D721Med (cell line): ENCODE measurements at regions not wholly inside any gene's neighbourhood (a gene's known extent, or its start where the extent isn't known, plus 50 kb on each side); places are given as distances from the start of the nearest gene placed in this dataset.

Experiments
- DNase-seq: peaks from one replicate; pipeline ENCODE4 v3.0.0; 2011; ENCODE audit warnings: low spot score; ENCODE audit not compliant: insufficient read length
- FAIRE-seq: peaks from 2 replicates; lab custom pipeline; 2011; peaks lifted over from hg19 to GRCh38; lab: Jason Lieb, UNC
- TF ChIP-seq, protein P1 (sequence below): IDR thresholded peaks from 2 replicates; pipeline ENCODE4 v1.5.1; 2012; ENCODE audit warnings: mild to moderate bottlenecking, control low read depth; ENCODE audit not compliant: insufficient read depth; ENCODE audit errors: missing control alignments

DNA sequence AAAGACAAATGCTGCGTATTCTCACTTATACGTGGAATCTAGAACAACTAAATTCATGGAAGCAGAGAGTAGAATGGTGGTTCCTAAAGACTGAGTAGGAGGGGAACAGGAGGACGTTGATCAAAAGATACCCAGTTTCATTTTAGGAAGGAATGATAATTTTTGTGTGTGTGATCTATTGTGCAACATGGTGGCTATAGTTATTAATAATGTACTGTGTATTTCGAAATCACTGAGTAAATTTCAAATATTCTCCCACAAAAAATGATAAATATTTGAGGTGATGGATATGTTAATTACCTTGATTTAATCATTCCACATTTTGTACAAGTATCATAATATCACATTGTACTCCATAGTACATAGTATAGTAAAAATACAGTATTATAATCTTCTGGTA is 187.5 kb downstream of the MOXD1 start:
- DNase-seq (no peak), FAIRE-seq (no peak)
- TF ChIP-seq, protein P1, sequence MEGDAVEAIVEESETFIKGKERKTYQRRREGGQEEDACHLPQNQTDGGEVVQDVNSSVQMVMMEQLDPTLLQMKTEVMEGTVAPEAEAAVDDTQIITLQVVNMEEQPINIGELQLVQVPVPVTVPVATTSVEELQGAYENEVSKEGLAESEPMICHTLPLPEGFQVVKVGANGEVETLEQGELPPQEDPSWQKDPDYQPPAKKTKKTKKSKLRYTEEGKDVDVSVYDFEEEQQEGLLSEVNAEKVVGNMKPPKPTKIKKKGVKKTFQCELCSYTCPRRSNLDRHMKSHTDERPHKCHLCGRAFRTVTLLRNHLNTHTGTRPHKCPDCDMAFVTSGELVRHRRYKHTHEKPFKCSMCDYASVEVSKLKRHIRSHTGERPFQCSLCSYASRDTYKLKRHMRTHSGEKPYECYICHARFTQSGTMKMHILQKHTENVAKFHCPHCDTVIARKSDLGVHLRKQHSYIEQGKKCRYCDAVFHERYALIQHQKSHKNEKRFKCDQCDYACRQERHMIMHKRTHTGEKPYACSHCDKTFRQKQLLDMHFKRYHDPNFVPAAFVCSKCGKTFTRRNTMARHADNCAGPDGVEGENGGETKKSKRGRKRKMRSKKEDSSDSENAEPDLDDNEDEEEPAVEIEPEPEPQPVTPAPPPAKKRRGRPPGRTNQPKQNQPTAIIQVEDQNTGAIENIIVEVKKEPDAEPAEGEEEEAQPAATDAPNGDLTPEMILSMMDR: no peak

DNA sequence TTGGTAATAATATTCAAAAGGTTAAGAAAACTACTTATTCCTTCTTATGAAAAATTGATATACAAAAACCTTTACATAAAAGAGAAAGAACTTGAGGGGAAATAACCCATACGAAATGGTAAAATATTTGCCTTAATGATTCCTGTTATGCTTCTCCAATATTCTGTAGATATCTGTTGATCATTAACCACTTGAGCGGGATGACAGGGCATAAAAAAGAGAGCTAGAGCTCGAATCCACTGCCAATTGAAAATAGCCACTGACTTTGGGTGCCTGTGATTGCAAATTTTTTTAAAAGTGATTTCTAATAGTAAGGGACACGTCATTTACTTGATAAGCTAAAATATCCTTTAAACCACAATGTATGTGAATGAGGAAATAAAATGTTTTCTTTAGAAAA is 188.1 kb downstream of the MOXD1 start:
- DNase-seq (no peak), FAIRE-seq (no peak)
- TF ChIP-seq, protein P1: no peak

DNA sequence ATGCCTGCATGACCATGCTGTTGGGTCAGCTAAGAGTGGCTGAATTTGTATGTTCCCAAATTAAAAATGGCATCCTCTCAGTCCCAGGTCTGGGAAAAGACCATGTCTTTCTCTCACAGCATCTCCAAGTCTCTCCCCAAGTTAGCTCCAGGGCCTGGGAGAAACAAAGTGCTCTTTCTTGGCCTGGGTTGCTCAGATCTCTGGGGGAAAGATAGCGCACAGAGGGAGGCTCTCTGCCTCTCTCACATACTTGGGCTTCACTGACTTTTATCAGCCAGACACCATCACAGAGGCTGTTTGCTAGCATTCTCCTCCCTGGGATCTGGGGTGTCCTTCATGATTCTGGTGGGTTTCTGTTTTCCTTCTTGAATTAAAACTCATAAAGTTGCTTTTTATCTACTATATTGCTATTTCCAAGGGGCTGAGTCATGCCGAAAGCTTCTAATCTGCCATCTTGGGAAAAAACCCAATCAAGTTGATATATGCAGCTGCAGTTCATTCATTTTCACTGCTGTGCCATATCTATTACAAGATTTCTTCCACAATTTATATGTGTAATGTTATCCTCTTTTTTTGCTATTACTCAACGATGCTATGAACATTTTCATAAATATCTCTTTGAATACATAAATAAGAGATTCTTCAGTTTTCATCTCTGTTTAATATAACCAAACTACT is 190.2 kb downstream of the MOXD1 start:
- DNase-seq: no peak
- no peak for FAIRE-seq
- TF ChIP-seq, protein P1: no peak

DNA sequence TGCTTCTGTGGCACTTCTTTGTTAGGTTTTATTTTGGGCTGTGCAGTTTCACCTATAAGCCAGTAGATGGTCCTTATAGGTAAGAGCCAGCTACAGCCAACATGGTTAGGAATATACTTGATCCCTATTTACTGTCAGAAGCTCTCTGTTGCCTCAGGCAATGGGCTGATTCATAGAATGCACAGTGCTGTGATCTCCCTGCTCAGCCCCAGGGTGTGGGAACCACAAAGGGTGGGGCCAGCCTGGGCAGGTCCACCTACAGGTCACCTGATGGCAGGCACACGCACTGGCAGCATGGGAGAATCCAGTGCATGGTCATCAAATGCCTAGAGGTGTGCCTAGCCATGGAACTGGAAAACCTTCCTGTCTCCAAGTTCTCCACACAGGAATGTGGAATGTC is 191.9 kb downstream of the MOXD1 start:
- no peak for DNase-seq
- FAIRE-seq: no peak
- TF ChIP-seq, protein P1: no peak

DNA sequence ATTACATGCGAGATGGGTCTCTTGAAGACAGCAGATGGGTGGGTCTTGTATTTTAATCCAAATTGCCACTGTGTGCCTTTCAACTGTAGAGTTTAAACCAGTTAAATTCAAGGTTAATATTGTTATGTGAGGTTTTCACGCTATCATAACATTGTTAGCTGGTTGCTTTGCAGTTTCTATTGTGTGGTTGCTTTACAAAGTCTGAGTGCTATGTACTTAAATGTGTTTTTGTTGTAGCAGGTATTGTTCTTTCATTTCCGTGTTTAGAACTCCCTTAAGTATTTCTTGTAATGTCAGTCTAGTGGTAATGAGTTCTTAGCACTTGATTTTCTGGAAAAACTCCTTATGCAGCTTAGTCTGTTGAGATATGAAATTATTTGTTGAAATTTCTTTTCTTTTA is 193.3 kb downstream of the MOXD1 start:
- no peak for DNase-seq
- no peak for FAIRE-seq
- TF ChIP-seq, protein P1: no peak

DNA sequence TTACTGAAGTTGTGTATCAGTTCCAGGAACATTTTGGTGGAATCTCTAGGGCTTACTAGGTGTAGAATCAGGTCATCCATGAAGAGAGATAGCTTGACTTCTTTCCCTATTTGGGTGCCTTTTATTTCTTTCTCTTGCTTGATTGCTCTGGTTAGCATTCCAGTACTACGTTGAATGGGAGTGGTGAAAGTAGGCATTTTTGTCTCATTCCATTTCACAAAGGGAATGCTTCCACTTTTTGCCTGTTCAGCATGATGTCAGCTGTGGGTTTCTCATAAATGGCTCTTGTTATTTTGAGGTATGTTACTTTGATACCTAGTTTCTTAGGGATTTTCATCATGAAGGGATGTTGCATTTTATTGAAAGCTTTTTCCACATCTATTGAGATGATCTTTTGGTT is 195.3 kb downstream of the MOXD1 start:
- TF ChIP-seq, protein P1: no peak
- no peak for DNase-seq
- FAIRE-seq: no peak

DNA sequence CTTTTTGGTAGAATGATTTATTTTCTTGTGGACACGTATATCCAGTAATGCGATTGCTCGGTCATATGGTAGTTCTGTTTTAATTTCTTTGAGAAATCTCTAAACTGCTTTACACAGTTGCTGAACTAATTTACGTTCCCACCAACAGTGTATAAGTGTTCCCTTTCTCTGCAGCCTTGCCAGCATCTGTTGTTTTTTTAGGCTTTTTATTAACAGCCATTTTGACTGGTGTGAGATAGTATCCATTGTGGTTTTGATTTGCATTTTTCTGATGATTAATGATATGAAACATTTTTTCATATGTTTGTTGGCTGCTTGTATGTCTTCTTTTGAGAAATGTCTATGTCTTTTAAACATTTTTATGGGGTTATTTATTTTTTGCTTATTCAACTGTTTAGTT is 196.7 kb downstream of the MOXD1 start:
- DNase-seq: no peak
- no peak for FAIRE-seq
- TF ChIP-seq, protein P1: no peak
